PC-3 (cell line): ENCODE measurements at regions not wholly inside any gene's neighbourhood (a gene's known extent, or its start where the extent isn't known, plus 50 kb on each side); places are given as distances from the start of the nearest gene placed in this dataset.

Experiments
- ATAC-seq: fragments of 200-7000 bp; cut with Tn5 transposase; 2 replicates; pipeline ENCODE4 v1.9.1; 2020; ENCODE audit warnings: mild to moderate bottlenecking, moderate library complexity
- BruUV-seq: library from RNA; stranded (reverse); fragments of 400-500 nt; replicated peaks from 2 replicates; lab custom pipeline; 2021; lab: Mats Ljungman, UMichigan
- CTCF ChIA-PET: fragments of 300-600 bp; sonication (Branson Sonifier 250); formaldehyde crosslinking; loops from one replicate; lab custom pipeline; 2022; ENCODE audit warnings: antibody characterized with exemption; lab: Charles Lee
- POLR2A ChIA-PET: fragments of 300-600 bp; sonication (Branson Sonifier 250); formaldehyde crosslinking; loops from one replicate; lab custom pipeline; 2022; ENCODE audit warnings: antibody characterized with exemption; ENCODE audit not compliant: unreplicated experiment; lab: Charles Lee
- DNase-seq: peaks from one replicate; pipeline ENCODE4 v3.0.0-alpha.2; 2015
- H2AFZ ChIP-seq: fragments of 300-600 bp; sonication (generic); 2 replicates; pipeline ENCODE4 v1.6.0; 2016; ENCODE audit warnings: antibody characterized with exemption, low read length
- H3F3A ChIP-seq: fragments of 300-600 bp; sonication (generic); one replicate; pipeline ENCODE4 v1.6.0; 2017; ENCODE audit warnings: antibody characterized with exemption, low read length, control low read depth, mild to moderate bottlenecking; ENCODE audit not compliant: unreplicated experiment
- H3K27ac ChIP-seq: fragments of 300-600 bp; sonication (generic); 2 replicates; pipeline ENCODE4 v1.5.1; 2016; ENCODE audit warnings: mild to moderate bottlenecking, low read length
- H3K27me3 ChIP-seq: fragments of 300-600 bp; sonication (generic); 2 replicates; pipeline ENCODE4 v1.6.1; 2016; ENCODE audit warnings: low read length, mixed read lengths
- H3K36me3 ChIP-seq: fragments of 300-600 bp; sonication (generic); 2 replicates; pipeline ENCODE4 v1.6.1; 2016; ENCODE audit warnings: low read depth, mixed run types, low read length, mixed read lengths
- H3K4me1 ChIP-seq: fragments of 300-600 bp; sonication (generic); 2 replicates; pipeline ENCODE4 v1.5.1; 2016; ENCODE audit warnings: low read length; ENCODE audit not compliant: insufficient read depth
- H3K4me2 ChIP-seq: fragments of 300-600 bp; sonication (generic); 2 replicates; pipeline ENCODE4 v1.6.0; 2016; ENCODE audit warnings: low read length
- H3K4me3 ChIP-seq: fragments of 300-600 bp; sonication (generic); 2 replicates; pipeline ENCODE4 v1.5.1; 2016; ENCODE audit warnings: mild to moderate bottlenecking, low read length, mixed read lengths
- H3K79me2 ChIP-seq: fragments of 300-600 bp; sonication (generic); 2 replicates; pipeline ENCODE4 v1.6.1; 2017; ENCODE audit warnings: low read length, mixed read lengths
- H3K9ac ChIP-seq: fragments of 300-600 bp; sonication (generic); 2 replicates; pipeline ENCODE4 v1.6.0; 2016; ENCODE audit warnings: mild to moderate bottlenecking, low read length
- H3K9me2 ChIP-seq: fragments of 300-600 bp; sonication (generic); replicated peaks from 2 replicates; pipeline ENCODE4 v1.6.1; 2016; ENCODE audit warnings: mixed run types, low read length, mixed read lengths
- H3K9me3 ChIP-seq: fragments of 300-600 bp; sonication (generic); 2 replicates; pipeline ENCODE4 v1.6.1; 2016; ENCODE audit warnings: low read length, mixed read lengths
- H4K20me1 ChIP-seq: fragments of 300-600 bp; sonication (generic); 2 replicates; pipeline ENCODE4 v1.6.1; 2016; ENCODE audit warnings: low read length, mixed read lengths
- CTCF ChIP-seq: fragments of 300-600 bp; sonication (generic); conservative IDR thresholded peaks from 2 replicates; pipeline ENCODE4 v1.5.1; 2017; ENCODE audit warnings: antibody characterized with exemption, low read depth, mild to moderate bottlenecking, low read length
- EZH2 ChIP-seq: fragments of 300-600 bp; sonication (generic); IDR thresholded peaks from one replicate; pipeline ENCODE4 v1.6.1; 2017; ENCODE audit warnings: antibody characterized with exemption, mild to moderate bottlenecking, low read length; ENCODE audit not compliant: unreplicated experiment
- EZH2phosphoT487 ChIP-seq: fragments of 300-600 bp; sonication (generic); IDR thresholded peaks from 2 replicates; pipeline ENCODE4 v1.6.1; 2018; ENCODE audit warnings: mild to moderate bottlenecking, antibody characterized with exemption, low read length, borderline replicate concordance
- intact Hi-C: fragments of 100-400 bp; cut with micrococcal nuclease; formaldehyde crosslinking; loops from 2 replicates; pipeline ENCODE4 v1.9.0; 2023

- Histone ChIP-seq H3K4me3 (no peak overlapping the region), H3F3A (no peaks in the 10 kb centered on the region), H3K27ac (no peak overlapping the region), H4K20me1 (no peaks in the 10 kb centered on the region), H3K79me2 (no peaks in the 10 kb centered on the region), H3K9ac (no peak overlapping the region), H3K27me3 (peaks cover 50% of the 10 kb centered on the region), H3K4me1 (no peaks in the 10 kb centered on the region), H3K36me3 (no peaks in the 10 kb centered on the region), H3K9me2 (no peaks in the 10 kb centered on the region), H3K9me3 (no peaks in the 10 kb centered on the region), H3K4me2 (no peak overlapping the region), H2AFZ (no peak overlapping the region)
- ChIA-PET CTCF (no interaction called here), POLR2A (no interaction called here)
- intact Hi-C loops: no loop called here
- no peak for ATAC-seq
- no TSS peak for BruUV-seq
- TF ChIP-seq EZH2phosphoT487 (no peak), EZH2 (no peak), CTCF (no peak)
- no peak for DNase-seq
Observed at GRCh38 chr3:10628891-10629670, 123.7 kb upstream of the ATP2B2 start.

- H3K36me3 ChIP-seq: no peaks in the 10 kb centered on the region
- H3K9me2 ChIP-seq: no peaks in the 10 kb centered on the region
- no peak overlapping the region for H3K4me2 ChIP-seq
- H2AFZ ChIP-seq: no peak overlapping the region
- H3K79me2 ChIP-seq: no peaks in the 10 kb centered on the region
- DNase-seq (no peak), ATAC-seq (no peak)
- POLR2A ChIA-PET: no interaction called here
- H3K4me3 ChIP-seq: no peak overlapping the region
- H3K27ac ChIP-seq: no peak overlapping the region
- H3K9me3 ChIP-seq: no peaks in the 10 kb centered on the region
- H4K20me1 ChIP-seq: no peaks in the 10 kb centered on the region
- H3K4me1 ChIP-seq: no peaks in the 10 kb centered on the region
- intact Hi-C loops: no loop called here
- no peak for TF ChIP-seq CTCF
- no peak for TF ChIP-seq EZH2phosphoT487
- no peak for TF ChIP-seq EZH2
- CTCF ChIA-PET: no interaction called here
- H3K9ac ChIP-seq: no peak overlapping the region
- peaks cover 56% of the 10 kb centered on the region for H3K27me3 ChIP-seq
- no peaks in the 10 kb centered on the region for H3F3A ChIP-seq
- BruUV-seq: no TSS peak
Observed at GRCh38 chr3:10629671-10630040, 124.3 kb upstream of the ATP2B2 start.

GRCh38 chr3:10631224-10631623 is 125.8 kb upstream of the ATP2B2 start:
- Histone ChIP-seq H3K27ac (no peak overlapping the region), H3K27me3 (peaks cover 72% of the 10 kb centered on the region), H3K9me3 (no peaks in the 10 kb centered on the region), H3K4me2 (no peak overlapping the region), H3K9ac (no peak overlapping the region), H3K4me3 (no peak overlapping the region), H3K79me2 (no peaks in the 10 kb centered on the region), H3K4me1 (no peaks in the 10 kb centered on the region), H3K9me2 (no peaks in the 10 kb centered on the region), H4K20me1 (no peaks in the 10 kb centered on the region), H2AFZ (no peak overlapping the region), H3F3A (no peaks in the 10 kb centered on the region), H3K36me3 (no peaks in the 10 kb centered on the region)
- intact Hi-C loops: no loop called here
- ChIA-PET POLR2A (no interaction called here), CTCF (no interaction called here)
- no TSS peak for BruUV-seq
- no peak for DNase-seq
- ATAC-seq: no peak
- TF ChIP-seq CTCF (no peak), EZH2phosphoT487 (no peak), EZH2 (no peak)
